ENCODE measurements at regions not wholly inside any gene's neighbourhood (a gene's known extent, or its start where the extent isn't known, plus 50 kb on each side); places are given as distances from the start of the nearest gene placed in this dataset.

DNA sequence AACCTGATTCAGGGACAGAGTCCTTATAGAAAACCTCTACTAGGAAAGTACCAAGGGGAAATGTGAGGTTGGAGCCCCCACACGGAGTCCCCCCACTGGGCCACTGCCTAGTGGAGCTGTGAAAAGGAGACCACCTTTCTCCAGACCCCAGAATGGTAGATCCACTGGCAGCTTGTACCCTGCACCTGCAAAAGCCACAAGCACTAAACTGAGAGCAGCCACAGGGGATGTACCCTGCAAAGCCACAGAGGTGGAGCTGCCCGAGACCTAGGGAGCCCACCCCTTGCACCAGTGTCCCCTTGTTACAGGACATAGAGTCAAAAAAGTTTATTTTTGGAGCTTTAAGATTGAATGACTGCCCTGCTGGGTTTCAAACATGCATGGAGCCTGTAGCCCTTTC is 87.2 kb upstream of the KCNMA1 start:
- no peak for DNase-seq (ENCODE audit: low spot score)
- no peaks in the 10 kb centered on the region for H4K20me1 ChIP-seq (replicated peaks; ENCODE audit: insufficient read depth)
- no peak overlapping the region for H3K4me2 ChIP-seq
- H3K36me3 ChIP-seq (ENCODE audit: insufficient read depth): no peaks in the 10 kb centered on the region
- no peaks in the 10 kb centered on the region for H3F3A ChIP-seq (replicated peaks; ENCODE audit: low read depth)
- no peaks in the 10 kb centered on the region for H3K27me3 ChIP-seq (ENCODE audit: insufficient read depth)
- no peak overlapping the region for H3K4me3 ChIP-seq
- no peaks in the 10 kb centered on the region for H3K79me2 ChIP-seq (replicated peaks; ENCODE audit: insufficient read depth)
- no peak for TF ChIP-seq ZNF114 (CRISPR knock-in tag; IDR thresholded peaks at IDR 0.05)
- no peak overlapping the region for H3K27ac ChIP-seq (ENCODE audit: low read depth)
- Mint-ChIP-seq H3K4me1 (0 out of 3 replicates have a peak, but pooled peaks cover 6% of the 10 kb centered on the region), H3K9me3 (no peaks in the 10 kb centered on the region; the same call in 2 of the 3 replicates), H3K36me3 (ENCODE audit: low read depth) (no peaks in the 10 kb centered on the region), H3K4me3 (no peak overlapping the region), H3K27me3 (ENCODE audit: insufficient read depth, low read depth, poor library complexity) (peaks cover 3% of the 10 kb centered on the region), H3K27ac (no peak overlapping the region)
- ATAC-seq: no peak
- no peak overlapping the region for H2AFZ ChIP-seq
- H3K4me1 ChIP-seq (ENCODE audit: insufficient read depth): peaks cover 4% of the 10 kb centered on the region; the same call in 1 of the 2 replicates
- no peaks in the 10 kb centered on the region for H3K9me2 ChIP-seq (ENCODE audit: insufficient read depth)

DNA sequence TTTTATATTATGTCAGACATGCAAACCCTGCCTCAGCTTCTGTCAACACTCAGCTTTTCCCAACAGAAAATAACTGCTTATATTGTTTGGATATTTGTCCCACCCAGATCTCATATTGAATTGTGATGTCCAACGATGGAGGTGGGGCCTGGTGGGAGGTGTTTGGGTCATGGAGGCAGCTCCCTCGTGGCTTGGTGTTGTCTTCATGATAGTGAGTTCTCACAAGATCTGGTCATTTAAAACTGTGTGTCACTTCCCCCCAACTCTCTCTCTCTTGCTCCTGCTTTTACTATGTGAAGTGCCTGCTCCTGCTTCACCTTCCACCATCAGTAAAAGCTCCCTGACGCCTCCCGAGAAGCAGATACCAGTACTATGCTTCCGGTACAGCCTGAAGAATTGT is 85.8 kb upstream of the KCNMA1 start:
- Histone ChIP-seq H3K27ac (ENCODE audit: low read depth) (no peak overlapping the region), H3K4me2 (no peak overlapping the region), H3K9me2 (ENCODE audit: insufficient read depth) (no peaks in the 10 kb centered on the region), H3K27me3 (ENCODE audit: insufficient read depth) (no peaks in the 10 kb centered on the region), H3K4me3 (no peak overlapping the region), H2AFZ (peak overlapping the region; percentile 43; the same call in 1 of the 2 replicates), H3K36me3 (ENCODE audit: insufficient read depth) (no peaks in the 10 kb centered on the region), H3F3A (replicated peaks; ENCODE audit: low read depth) (no peaks in the 10 kb centered on the region), H4K20me1 (replicated peaks; ENCODE audit: insufficient read depth) (no peaks in the 10 kb centered on the region), H3K79me2 (replicated peaks; ENCODE audit: insufficient read depth) (no peaks in the 10 kb centered on the region), H3K4me1 (ENCODE audit: insufficient read depth) (peaks cover 4% of the 10 kb centered on the region; the same call in 1 of the 2 replicates)
- no peak overlapping the region for H3K4me3 Mint-ChIP-seq
- 0 out of 3 replicates have a peak, but pooled peaks cover 8% of the 10 kb centered on the region for H3K4me1 Mint-ChIP-seq
- H3K9me3 Mint-ChIP-seq: no peaks in the 10 kb centered on the region; the same call in 2 of the 3 replicates
- DNase-seq (ENCODE audit: low spot score): no peak
- peaks cover 3% of the 10 kb centered on the region for H3K27me3 Mint-ChIP-seq (ENCODE audit: insufficient read depth, low read depth, poor library complexity)
- no peak overlapping the region for H3K27ac Mint-ChIP-seq
- no peak for ATAC-seq
- TF ChIP-seq, protein P1, sequence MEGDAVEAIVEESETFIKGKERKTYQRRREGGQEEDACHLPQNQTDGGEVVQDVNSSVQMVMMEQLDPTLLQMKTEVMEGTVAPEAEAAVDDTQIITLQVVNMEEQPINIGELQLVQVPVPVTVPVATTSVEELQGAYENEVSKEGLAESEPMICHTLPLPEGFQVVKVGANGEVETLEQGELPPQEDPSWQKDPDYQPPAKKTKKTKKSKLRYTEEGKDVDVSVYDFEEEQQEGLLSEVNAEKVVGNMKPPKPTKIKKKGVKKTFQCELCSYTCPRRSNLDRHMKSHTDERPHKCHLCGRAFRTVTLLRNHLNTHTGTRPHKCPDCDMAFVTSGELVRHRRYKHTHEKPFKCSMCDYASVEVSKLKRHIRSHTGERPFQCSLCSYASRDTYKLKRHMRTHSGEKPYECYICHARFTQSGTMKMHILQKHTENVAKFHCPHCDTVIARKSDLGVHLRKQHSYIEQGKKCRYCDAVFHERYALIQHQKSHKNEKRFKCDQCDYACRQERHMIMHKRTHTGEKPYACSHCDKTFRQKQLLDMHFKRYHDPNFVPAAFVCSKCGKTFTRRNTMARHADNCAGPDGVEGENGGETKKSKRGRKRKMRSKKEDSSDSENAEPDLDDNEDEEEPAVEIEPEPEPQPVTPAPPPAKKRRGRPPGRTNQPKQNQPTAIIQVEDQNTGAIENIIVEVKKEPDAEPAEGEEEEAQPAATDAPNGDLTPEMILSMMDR (conservative IDR thresholded peaks at IDR 0.05; ENCODE audit: low read depth in 2 of 2): no peak
- TF ChIP-seq NANOG (IDR thresholded peaks at IDR 0.05; ENCODE audit: borderline replicate concordance) (no peak), ZNF114 (CRISPR knock-in tag; IDR thresholded peaks at IDR 0.05) (no peak), JUNB (IDR thresholded peaks at IDR 0.05; ENCODE audit: unreplicated experiment) (no peak), CREB1 (CRISPR knock-in tag; IDR thresholded peaks at IDR 0.05; ENCODE audit: low read depth) (no peak), STAT1 (IDR thresholded peaks at IDR 0.05; ENCODE audit: unreplicated experiment) (no peak), POLR2AphosphoS5 (IDR thresholded peaks at IDR 0.05; ENCODE audit: low read depth) (no peak), EZH2phosphoT487 (IDR thresholded peaks at IDR 0.05; ENCODE audit: unreplicated experiment) (no peak), ZNF331 (CRISPR knock-in tag; IDR thresholded peaks at IDR 0.05; ENCODE audit: low read depth) (no peak)
- TF ChIP-seq, protein P2, sequence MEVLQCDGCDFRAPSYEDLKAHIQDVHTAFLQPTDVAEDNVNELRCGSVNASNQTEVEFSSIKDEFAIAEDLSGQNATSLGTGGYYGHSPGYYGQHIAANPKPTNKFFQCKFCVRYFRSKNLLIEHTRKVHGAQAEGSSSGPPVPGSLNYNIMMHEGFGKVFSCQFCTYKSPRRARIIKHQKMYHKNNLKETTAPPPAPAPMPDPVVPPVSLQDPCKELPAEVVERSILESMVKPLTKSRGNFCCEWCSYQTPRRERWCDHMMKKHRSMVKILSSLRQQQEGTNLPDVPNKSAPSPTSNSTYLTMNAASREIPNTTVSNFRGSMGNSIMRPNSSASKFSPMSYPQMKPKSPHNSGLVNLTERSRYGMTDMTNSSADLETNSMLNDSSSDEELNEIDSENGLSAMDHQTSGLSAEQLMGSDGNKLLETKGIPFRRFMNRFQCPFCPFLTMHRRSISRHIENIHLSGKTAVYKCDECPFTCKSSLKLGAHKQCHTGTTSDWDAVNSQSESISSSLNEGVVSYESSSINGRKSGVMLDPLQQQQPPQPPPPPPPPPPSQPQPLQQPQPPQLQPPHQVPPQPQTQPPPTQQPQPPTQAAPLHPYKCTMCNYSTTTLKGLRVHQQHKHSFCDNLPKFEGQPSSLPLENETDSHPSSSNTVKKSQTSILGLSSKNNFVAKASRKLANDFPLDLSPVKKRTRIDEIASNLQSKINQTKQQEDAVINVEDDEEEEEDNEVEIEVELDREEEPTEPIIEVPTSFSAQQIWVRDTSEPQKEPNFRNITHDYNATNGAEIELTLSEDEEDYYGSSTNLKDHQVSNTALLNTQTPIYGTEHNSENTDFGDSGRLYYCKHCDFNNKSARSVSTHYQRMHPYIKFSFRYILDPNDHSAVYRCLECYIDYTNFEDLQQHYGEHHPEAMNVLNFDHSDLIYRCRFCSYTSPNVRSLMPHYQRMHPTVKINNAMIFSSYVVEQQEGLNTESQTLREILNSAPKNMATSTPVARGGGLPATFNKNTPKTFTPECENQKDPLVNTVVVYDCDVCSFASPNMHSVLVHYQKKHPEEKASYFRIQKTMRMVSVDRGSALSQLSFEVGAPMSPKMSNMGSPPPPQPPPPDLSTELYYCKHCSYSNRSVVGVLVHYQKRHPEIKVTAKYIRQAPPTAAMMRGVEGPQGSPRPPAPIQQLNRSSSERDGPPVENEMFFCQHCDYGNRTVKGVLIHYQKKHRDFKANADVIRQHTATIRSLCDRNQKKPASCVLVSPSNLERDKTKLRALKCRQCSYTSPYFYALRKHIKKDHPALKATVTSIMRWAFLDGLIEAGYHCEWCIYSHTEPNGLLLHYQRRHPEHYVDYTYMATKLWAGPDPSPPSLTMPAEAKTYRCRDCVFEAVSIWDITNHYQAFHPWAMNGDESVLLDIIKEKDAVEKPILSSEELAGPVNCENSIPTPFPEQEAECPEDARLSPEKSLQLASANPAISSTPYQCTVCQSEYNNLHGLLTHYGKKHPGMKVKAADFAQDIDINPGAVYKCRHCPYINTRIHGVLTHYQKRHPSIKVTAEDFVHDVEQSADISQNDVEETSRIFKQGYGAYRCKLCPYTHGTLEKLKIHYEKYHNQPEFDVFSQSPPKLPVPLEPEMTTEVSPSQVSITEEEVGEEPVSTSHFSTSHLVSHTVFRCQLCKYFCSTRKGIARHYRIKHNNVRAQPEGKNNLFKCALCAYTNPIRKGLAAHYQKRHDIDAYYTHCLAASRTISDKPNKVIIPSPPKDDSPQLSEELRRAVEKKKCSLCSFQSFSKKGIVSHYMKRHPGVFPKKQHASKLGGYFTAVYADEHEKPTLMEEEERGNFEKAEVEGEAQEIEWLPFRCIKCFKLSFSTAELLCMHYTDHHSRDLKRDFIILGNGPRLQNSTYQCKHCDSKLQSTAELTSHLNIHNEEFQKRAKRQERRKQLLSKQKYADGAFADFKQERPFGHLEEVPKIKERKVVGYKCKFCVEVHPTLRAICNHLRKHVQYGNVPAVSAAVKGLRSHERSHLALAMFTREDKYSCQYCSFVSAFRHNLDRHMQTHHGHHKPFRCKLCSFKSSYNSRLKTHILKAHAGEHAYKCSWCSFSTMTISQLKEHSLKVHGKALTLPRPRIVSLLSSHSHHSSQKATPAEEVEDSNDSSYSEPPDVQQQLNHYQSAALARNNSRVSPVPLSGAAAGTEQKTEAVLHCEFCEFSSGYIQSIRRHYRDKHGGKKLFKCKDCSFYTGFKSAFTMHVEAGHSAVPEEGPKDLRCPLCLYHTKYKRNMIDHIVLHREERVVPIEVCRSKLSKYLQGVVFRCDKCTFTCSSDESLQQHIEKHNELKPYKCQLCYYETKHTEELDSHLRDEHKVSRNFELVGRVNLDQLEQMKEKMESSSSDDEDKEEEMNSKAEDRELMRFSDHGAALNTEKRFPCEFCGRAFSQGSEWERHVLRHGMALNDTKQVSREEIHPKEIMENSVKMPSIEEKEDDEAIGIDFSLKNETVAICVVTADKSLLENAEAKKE (CRISPR knock-in tag; IDR thresholded peaks at IDR 0.05): no peak
- TF ChIP-seq, protein P3, sequence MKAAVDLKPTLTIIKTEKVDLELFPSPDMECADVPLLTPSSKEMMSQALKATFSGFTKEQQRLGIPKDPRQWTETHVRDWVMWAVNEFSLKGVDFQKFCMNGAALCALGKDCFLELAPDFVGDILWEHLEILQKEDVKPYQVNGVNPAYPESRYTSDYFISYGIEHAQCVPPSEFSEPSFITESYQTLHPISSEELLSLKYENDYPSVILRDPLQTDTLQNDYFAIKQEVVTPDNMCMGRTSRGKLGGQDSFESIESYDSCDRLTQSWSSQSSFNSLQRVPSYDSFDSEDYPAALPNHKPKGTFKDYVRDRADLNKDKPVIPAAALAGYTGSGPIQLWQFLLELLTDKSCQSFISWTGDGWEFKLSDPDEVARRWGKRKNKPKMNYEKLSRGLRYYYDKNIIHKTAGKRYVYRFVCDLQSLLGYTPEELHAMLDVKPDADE (IDR thresholded peaks at IDR 0.05): no peak
- H3K36me3 Mint-ChIP-seq (ENCODE audit: low read depth): no peaks in the 10 kb centered on the region

Data from GM23338 (cell line).